OCI-LY3 (cell line): ENCODE measurements at regions not wholly inside any gene's neighbourhood (a gene's known extent, or its start where the extent isn't known, plus 50 kb on each side); places are given as distances from the start of the nearest gene placed in this dataset.

Source experiments
- H2AFZ ChIP-seq: fragments of 200-600, 300-600 bp; shearing (Covaris generic); 2 replicates; pipeline ENCODE4 v1.6.0; 2014; ENCODE audit warnings: antibody characterized with exemption, low read depth, low read length
- H3K27ac ChIP-seq: fragments of 200-600, 300-600 bp; sonication (generic); 2 replicates; pipeline ENCODE4 v1.5.1; 2014; ENCODE audit warnings: mild to moderate bottlenecking, low read length, moderate library complexity, mixed read lengths
- H3K27me3 ChIP-seq: fragments of 200-600, 300-600 bp; sonication (generic); 2 replicates; pipeline ENCODE4 v1.6.1; 2014; ENCODE audit warnings: low read depth, low read length, mixed read lengths
- H3K36me3 ChIP-seq: fragments of 200-600, 300-600 bp; sonication (generic); replicated peaks from 2 replicates; pipeline ENCODE3; 2014; ENCODE audit warnings: low read depth, low read length, mixed read lengths
- H3K4me1 ChIP-seq: fragments of 300-600, 200-600 bp; sonication (generic); 2 replicates; pipeline ENCODE4 v1.6.1; 2014; ENCODE audit warnings: low read length, mixed read lengths
- H3K4me2 ChIP-seq: fragments of 200-600, 300-600 bp; sonication (generic); 2 replicates; pipeline ENCODE4 v1.6.1; 2014; ENCODE audit warnings: low read length, mixed read lengths
- H3K4me3 ChIP-seq: fragments of 300-600, 200-600 bp; sonication (generic); 2 replicates; pipeline ENCODE4 v1.5.1; 2014; ENCODE audit warnings: antibody characterized with exemption, mild to moderate bottlenecking, low read length, moderate library complexity
- H3K79me2 ChIP-seq: fragments of 300-600, 200-600 bp; shearing (Covaris generic); 2 replicates; pipeline ENCODE4 v1.6.1; 2014; ENCODE audit warnings: mild to moderate bottlenecking, low read length, mixed read lengths
- H3K9ac ChIP-seq: fragments of 300-600, 200-600 bp; shearing (Covaris generic); 2 replicates; pipeline ENCODE4 v1.6.0; 2014; ENCODE audit warnings: mild to moderate bottlenecking, low read length, moderate library complexity
- H3K9me3 ChIP-seq: fragments of 200-600, 300-600 bp; shearing (Covaris generic); 2 replicates; pipeline ENCODE4 v1.6.1; 2014; ENCODE audit warnings: low read length, mixed read lengths; ENCODE audit not compliant: insufficient read depth
- H4K20me1 ChIP-seq: fragments of 200-600, 300-600 bp; sonication (generic); 2 replicates; pipeline ENCODE4 v1.6.1; 2016; ENCODE audit warnings: low read length, mixed read lengths; ENCODE audit not compliant: insufficient read depth
- CTCF ChIP-seq: fragments of 200-600, 300-600 bp; sonication (generic); IDR thresholded peaks from 2 replicates; pipeline ENCODE4 v1.5.1; 2014; ENCODE audit warnings: antibody characterized with exemption, low read length, low read depth
- EZH2phosphoT487 ChIP-seq: fragments of 200-600 bp; shearing (Covaris generic); IDR thresholded peaks from 2 replicates; pipeline ENCODE4 v1.6.1; 2018; ENCODE audit warnings: antibody characterized with exemption, mixed run types, low read depth

- H3K4me2 ChIP-seq = no peak overlapping the region
- H3K9ac ChIP-seq = no peak overlapping the region
- H2AFZ ChIP-seq = no peak overlapping the region
- H3K27ac ChIP-seq = no peak overlapping the region
- no peaks in the 10 kb centered on the region for H3K79me2 ChIP-seq
- no peaks in the 10 kb centered on the region for H3K4me1 ChIP-seq
- H3K4me3 ChIP-seq = no peak overlapping the region
- no peak for TF ChIP-seq EZH2phosphoT487
- no peak for TF ChIP-seq CTCF
- H3K27me3 ChIP-seq = no peaks in the 10 kb centered on the region
- H3K9me3 ChIP-seq = no peaks in the 10 kb centered on the region
- no peaks in the 10 kb centered on the region for H3K36me3 ChIP-seq
- H4K20me1 ChIP-seq = no peaks in the 10 kb centered on the region
These were observed 529.6 kb upstream of the SPANXN1 start for GRCh38 chrX:144717682-144718081.

GRCh38 chrX:144722307-144722706 is 525.0 kb upstream of the SPANXN1 start:
- TF ChIP-seq EZH2phosphoT487 (no peak), CTCF (peak; percentile 26; the same call in 1 of the 2 replicates)
- H3K27me3 ChIP-seq = no peaks in the 10 kb centered on the region
- H3K79me2 ChIP-seq = no peaks in the 10 kb centered on the region
- no peak overlapping the region for H3K4me3 ChIP-seq
- H3K36me3 ChIP-seq = no peaks in the 10 kb centered on the region
- no peak overlapping the region for H3K4me2 ChIP-seq
- no peak overlapping the region for H3K9ac ChIP-seq
- H3K9me3 ChIP-seq = no peaks in the 10 kb centered on the region
- H4K20me1 ChIP-seq = no peaks in the 10 kb centered on the region
- H3K4me1 ChIP-seq = no peaks in the 10 kb centered on the region
- no peak overlapping the region for H2AFZ ChIP-seq
- H3K27ac ChIP-seq = no peak overlapping the region

- no peaks in the 10 kb centered on the region for H3K79me2 ChIP-seq
- no peak overlapping the region for H3K27ac ChIP-seq
- TF ChIP-seq EZH2phosphoT487 (no peak), CTCF (no peak)
- no peak overlapping the region for H2AFZ ChIP-seq
- no peak overlapping the region for H3K9ac ChIP-seq
- no peaks in the 10 kb centered on the region for H3K9me3 ChIP-seq
- no peaks in the 10 kb centered on the region for H3K27me3 ChIP-seq
- H4K20me1 ChIP-seq = no peaks in the 10 kb centered on the region
- no peak overlapping the region for H3K4me2 ChIP-seq
- no peak overlapping the region for H3K4me3 ChIP-seq
- H3K36me3 ChIP-seq = no peaks in the 10 kb centered on the region
- H3K4me1 ChIP-seq = no peaks in the 10 kb centered on the region
These were observed 516.8 kb upstream of the SPANXN1 start for GRCh38 chrX:144730471-144730870.

- Histone ChIP-seq H4K20me1 (no peaks in the 10 kb centered on the region), H3K27me3 (no peaks in the 10 kb centered on the region), H3K9me3 (no peaks in the 10 kb centered on the region), H2AFZ (no peak overlapping the region), H3K27ac (no peak overlapping the region), H3K79me2 (no peaks in the 10 kb centered on the region), H3K9ac (no peak overlapping the region), H3K4me1 (no peaks in the 10 kb centered on the region), H3K36me3 (no peaks in the 10 kb centered on the region), H3K4me3 (no peak overlapping the region), H3K4me2 (no peak overlapping the region)
- TF ChIP-seq CTCF = no peak
- no peak for TF ChIP-seq EZH2phosphoT487
These were observed 514.7 kb upstream of the SPANXN1 start for GRCh38 chrX:144732588-144732987.
